ENCODE measurements at regions not wholly inside any gene's neighbourhood (a gene's known extent, or its start where the extent isn't known, plus 50 kb on each side); places are given as distances from the start of the nearest gene placed in this dataset.
A peak's percentile ranks its signal among the peaks of the same experiment; 100 is the strongest.

GRCh38 chr17:70542876-70543275, 373.5 kb downstream of the KCNJ2 start:
- H3K36me3 ChIP-seq (ENCODE audit: control insufficient read depth in 3 of 3, insufficient read depth in 2 of 3, low read depth in 1 of 3, low read length in 3 of 3): no peaks in the 10 kb centered on the region
- 26 to 62% (median 37%) methylated on average over 4 of the region's 4 CpGs for WGBS, 3 donors
- no peak for FAIRE-seq

GRCh38 chr17:70544317-70544716, 375.0 kb downstream of the KCNJ2 start:
- no peaks in the 10 kb centered on the region for H3K27me3 ChIP-seq (ENCODE audit: control insufficient read depth in 3 of 3, insufficient read depth in 3 of 3, low read length in 3 of 3)
- no peaks in the 10 kb centered on the region for H3K9me3 ChIP-seq (ENCODE audit: control insufficient read depth in 2 of 2, insufficient read depth in 1 of 2, low read depth in 1 of 2, low read length in 1 of 2)
- WGBS, 3 donors: 76 to 96% (median 95%) methylated on average over 1 of the region's 1 CpG
- H3K4me1 ChIP-seq (ENCODE audit: control insufficient read depth in 3 of 3, insufficient read depth in 2 of 3, low read depth in 1 of 3, low read length in 2 of 3): no peaks in the 10 kb centered on the region
- FAIRE-seq: no peak
- no peak overlapping the region for H3K4me3 ChIP-seq (ENCODE audit: low read depth in 1 of 3, low read length in 3 of 3)
- no peak overlapping the region for H3K27ac ChIP-seq (ENCODE audit: low read depth in 1 of 3, low read length in 2 of 3)
- no peaks in the 10 kb centered on the region for H3K36me3 ChIP-seq (ENCODE audit: control insufficient read depth in 3 of 3, insufficient read depth in 2 of 3, low read depth in 1 of 3, low read length in 3 of 3)
- no peak for DNase-seq

More at GRCh38 chr17:70542876-70543275, 373.5 kb downstream of the KCNJ2 start:
- Histone ChIP-seq H3K27me3 (ENCODE audit: control insufficient read depth in 3 of 3, insufficient read depth in 3 of 3, low read length in 3 of 3) (no peaks in the 10 kb centered on the region), H3K9me3 (ENCODE audit: control insufficient read depth in 2 of 2, insufficient read depth in 1 of 2, low read depth in 1 of 2, low read length in 1 of 2) (no peaks in the 10 kb centered on the region), H3K4me1 (ENCODE audit: control insufficient read depth in 3 of 3, insufficient read depth in 2 of 3, low read depth in 1 of 3, low read length in 2 of 3) (no peaks in the 10 kb centered on the region), H3K27ac (ENCODE audit: low read depth in 1 of 3, low read length in 2 of 3) (no peak overlapping the region), H3K4me3 (ENCODE audit: low read depth in 1 of 3, low read length in 3 of 3) (no peak overlapping the region)
- no peak for DNase-seq

GRCh38 chr17:70552230-70552981, 383.1 kb downstream of the KCNJ2 start:
- H3K4me1 ChIP-seq (ENCODE audit: control insufficient read depth in 3 of 3, insufficient read depth in 2 of 3, low read depth in 1 of 3, low read length in 2 of 3): no peaks in the 10 kb centered on the region
- H3K27ac ChIP-seq (ENCODE audit: low read depth in 1 of 3, low read length in 2 of 3): no peak overlapping the region
- H3K4me3 ChIP-seq (ENCODE audit: low read depth in 1 of 3, low read length in 3 of 3): no peak overlapping the region
- no peaks in the 10 kb centered on the region for H3K9me3 ChIP-seq (ENCODE audit: control insufficient read depth in 2 of 2, insufficient read depth in 1 of 2, low read depth in 1 of 2, low read length in 1 of 2)
- no peaks in the 10 kb centered on the region for H3K36me3 ChIP-seq (ENCODE audit: control insufficient read depth in 3 of 3, insufficient read depth in 2 of 3, low read depth in 1 of 3, low read length in 3 of 3)
- WGBS, 3 donors: 24 to 30% (median 25%) methylated on average over 8 of the region's 8 CpGs
- DNase-seq: peak; percentile 44 to 48
- H3K27me3 ChIP-seq (ENCODE audit: control insufficient read depth in 3 of 3, insufficient read depth in 3 of 3, low read length in 3 of 3): no peaks in the 10 kb centered on the region
- FAIRE-seq: no peak

- no peaks in the 10 kb centered on the region for H3K36me3 ChIP-seq (ENCODE audit: control insufficient read depth in 3 of 3, insufficient read depth in 2 of 3, low read depth in 1 of 3, low read length in 3 of 3)
- H3K4me3 ChIP-seq (ENCODE audit: low read depth in 1 of 3, low read length in 3 of 3): no peak overlapping the region
- H3K9me3 ChIP-seq (ENCODE audit: control insufficient read depth in 2 of 2, insufficient read depth in 1 of 2, low read depth in 1 of 2, low read length in 1 of 2): no peaks in the 10 kb centered on the region
- DNase-seq (no peak), FAIRE-seq (no peak)
- H3K4me1 ChIP-seq (ENCODE audit: control insufficient read depth in 3 of 3, insufficient read depth in 2 of 3, low read depth in 1 of 3, low read length in 2 of 3): no peaks in the 10 kb centered on the region
- no peaks in the 10 kb centered on the region for H3K27me3 ChIP-seq (ENCODE audit: control insufficient read depth in 3 of 3, insufficient read depth in 3 of 3, low read length in 3 of 3)
- no peak overlapping the region for H3K27ac ChIP-seq (ENCODE audit: low read depth in 1 of 3, low read length in 2 of 3)
Observed at GRCh38 chr17:70552982-70553334, 383.6 kb downstream of the KCNJ2 start.

GRCh38 chr17:70555723-70556122, 386.4 kb downstream of the KCNJ2 start:
- Histone ChIP-seq H3K4me3 (ENCODE audit: low read depth in 1 of 3, low read length in 3 of 3) (no peak overlapping the region), H3K27me3 (ENCODE audit: control insufficient read depth in 3 of 3, insufficient read depth in 3 of 3, low read length in 3 of 3) (no peaks in the 10 kb centered on the region), H3K4me1 (ENCODE audit: control insufficient read depth in 3 of 3, insufficient read depth in 2 of 3, low read depth in 1 of 3, low read length in 2 of 3) (no peaks in the 10 kb centered on the region), H3K27ac (ENCODE audit: low read depth in 1 of 3, low read length in 2 of 3) (no peak overlapping the region), H3K9me3 (ENCODE audit: control insufficient read depth in 2 of 2, insufficient read depth in 1 of 2, low read depth in 1 of 2, low read length in 1 of 2) (no peaks in the 10 kb centered on the region), H3K36me3 (ENCODE audit: control insufficient read depth in 3 of 3, insufficient read depth in 2 of 3, low read depth in 1 of 3, low read length in 3 of 3) (no peaks in the 10 kb centered on the region)
- FAIRE-seq (no peak), DNase-seq (no peak)

- H3K4me1 ChIP-seq (ENCODE audit: control insufficient read depth in 3 of 3, insufficient read depth in 2 of 3, low read depth in 1 of 3, low read length in 2 of 3): no peaks in the 10 kb centered on the region
- no peak overlapping the region for H3K27ac ChIP-seq (ENCODE audit: low read depth in 1 of 3, low read length in 2 of 3)
- WGBS, 3 donors: 44 to 74% (median 62%) methylated on average over 3 of the region's 3 CpGs
- DNase-seq (no peak), FAIRE-seq (peak; percentile 77)
- H3K36me3 ChIP-seq (ENCODE audit: control insufficient read depth in 3 of 3, insufficient read depth in 2 of 3, low read depth in 1 of 3, low read length in 3 of 3): no peaks in the 10 kb centered on the region
- H3K9me3 ChIP-seq (ENCODE audit: control insufficient read depth in 2 of 2, insufficient read depth in 1 of 2, low read depth in 1 of 2, low read length in 1 of 2): no peaks in the 10 kb centered on the region
- H3K27me3 ChIP-seq (ENCODE audit: control insufficient read depth in 3 of 3, insufficient read depth in 3 of 3, low read length in 3 of 3): no peaks in the 10 kb centered on the region
- no peak overlapping the region for H3K4me3 ChIP-seq (ENCODE audit: low read depth in 1 of 3, low read length in 3 of 3)
Observed at GRCh38 chr17:70558821-70559220, 389.5 kb downstream of the KCNJ2 start.

- Histone ChIP-seq H3K27me3 (ENCODE audit: control insufficient read depth in 3 of 3, insufficient read depth in 3 of 3, low read length in 3 of 3) (no peaks in the 10 kb centered on the region), H3K36me3 (ENCODE audit: control insufficient read depth in 3 of 3, insufficient read depth in 2 of 3, low read depth in 1 of 3, low read length in 3 of 3) (no peaks in the 10 kb centered on the region), H3K9me3 (ENCODE audit: control insufficient read depth in 2 of 2, insufficient read depth in 1 of 2, low read depth in 1 of 2, low read length in 1 of 2) (no peaks in the 10 kb centered on the region), H3K27ac (ENCODE audit: low read depth in 1 of 3, low read length in 2 of 3) (no peak overlapping the region), H3K4me1 (ENCODE audit: control insufficient read depth in 3 of 3, insufficient read depth in 2 of 3, low read depth in 1 of 3, low read length in 2 of 3) (no peaks in the 10 kb centered on the region), H3K4me3 (ENCODE audit: low read depth in 1 of 3, low read length in 3 of 3) (no peak overlapping the region)
- FAIRE-seq (peak; percentile 76), DNase-seq (no peak)
- WGBS, 3 donors: 82 to 88% (median 86%) methylated on average over 1 of the region's 1 CpG
Observed at GRCh38 chr17:70560471-70560870, 391.1 kb downstream of the KCNJ2 start.

- WGBS, 3 donors: 77 to 93% (median 81%) methylated on average over 1 of the region's 1 CpG
- Histone ChIP-seq H3K9me3 (ENCODE audit: control insufficient read depth in 2 of 2, insufficient read depth in 1 of 2, low read depth in 1 of 2, low read length in 1 of 2) (no peaks in the 10 kb centered on the region), H3K27ac (ENCODE audit: low read depth in 1 of 3, low read length in 2 of 3) (no peak overlapping the region), H3K36me3 (ENCODE audit: control insufficient read depth in 3 of 3, insufficient read depth in 2 of 3, low read depth in 1 of 3, low read length in 3 of 3) (no peaks in the 10 kb centered on the region), H3K4me3 (ENCODE audit: low read depth in 1 of 3, low read length in 3 of 3) (no peak overlapping the region), H3K4me1 (ENCODE audit: control insufficient read depth in 3 of 3, insufficient read depth in 2 of 3, low read depth in 1 of 3, low read length in 2 of 3) (no peaks in the 10 kb centered on the region), H3K27me3 (ENCODE audit: control insufficient read depth in 3 of 3, insufficient read depth in 3 of 3, low read length in 3 of 3) (no peaks in the 10 kb centered on the region)
- DNase-seq: no peak
- no peak for FAIRE-seq
Observed at GRCh38 chr17:70562137-70562536, 392.8 kb downstream of the KCNJ2 start.

- peak in 1 of 2 donors; percentile 15 for DNase-seq
- 9 to 24% (median 20%) methylated on average over 2 of the region's 2 CpGs for WGBS, 3 donors
- FAIRE-seq: no peak
Observed at GRCh38 chr17:70563281-70563820, 394.0 kb downstream of the KCNJ2 start.

More at GRCh38 chr17:70563281-70563820, 394.0 kb downstream of the KCNJ2 start:
- Histone ChIP-seq H3K27me3 (ENCODE audit: control insufficient read depth in 3 of 3, insufficient read depth in 3 of 3, low read length in 3 of 3) (no peaks in the 10 kb centered on the region), H3K4me3 (ENCODE audit: low read depth in 1 of 3, low read length in 3 of 3) (no peak overlapping the region), H3K4me1 (ENCODE audit: control insufficient read depth in 3 of 3, insufficient read depth in 2 of 3, low read depth in 1 of 3, low read length in 2 of 3) (no peaks in the 10 kb centered on the region), H3K27ac (ENCODE audit: low read depth in 1 of 3, low read length in 2 of 3) (no peak overlapping the region), H3K9me3 (ENCODE audit: control insufficient read depth in 2 of 2, insufficient read depth in 1 of 2, low read depth in 1 of 2, low read length in 1 of 2) (no peaks in the 10 kb centered on the region), H3K36me3 (ENCODE audit: control insufficient read depth in 3 of 3, insufficient read depth in 2 of 3, low read depth in 1 of 3, low read length in 3 of 3) (no peaks in the 10 kb centered on the region)
